ENCODE measurements at regions not wholly inside any gene's neighbourhood (a gene's known extent, or its start where the extent isn't known, plus 50 kb on each side); places are given as distances from the start of the nearest gene placed in this dataset.

GRCh38 chr10:21075880-21076279 is 178.8 kb upstream of the NEBL start:
- no peak for TF ChIP-seq CTCF (IDR thresholded peaks at IDR 0.05; ENCODE audit: extremely low read depth, low read depth, low read length)
- DNase-seq (ENCODE audit: insufficient read length, low spot score, missing footprints), result no peak
- H4K20me1 ChIP-seq (ENCODE audit: insufficient read depth, low read length), result no peaks in the 10 kb centered on the region
- no peak overlapping the region for H3K27ac ChIP-seq (ENCODE audit: low read depth, low read length)
- H3K79me2 ChIP-seq (ENCODE audit: insufficient read depth, low read length), result no peaks in the 10 kb centered on the region
- H2AFZ ChIP-seq (ENCODE audit: low read length), result no peak overlapping the region
- no peak overlapping the region for H3K4me3 ChIP-seq (ENCODE audit: insufficient read depth, low read length)
- H3K27me3 ChIP-seq (ENCODE audit: insufficient read depth, low read length), result no peaks in the 10 kb centered on the region
- H3K4me2 ChIP-seq (ENCODE audit: insufficient read depth, low read length), result no peak overlapping the region
- H3K4me1 ChIP-seq (ENCODE audit: insufficient read depth, low read length), result no peaks in the 10 kb centered on the region
- no peaks in the 10 kb centered on the region for H3K9me3 ChIP-seq (ENCODE audit: low read depth, low read length)
- no peaks in the 10 kb centered on the region for H3K36me3 ChIP-seq (ENCODE audit: insufficient read depth, low read length)

- H3K4me3 ChIP-seq (ENCODE audit: insufficient read depth, low read length), result no peak overlapping the region
- no peak overlapping the region for H2AFZ ChIP-seq (ENCODE audit: low read length)
- H3K4me2 ChIP-seq (ENCODE audit: insufficient read depth, low read length), result no peak overlapping the region
- TF ChIP-seq CTCF (IDR thresholded peaks at IDR 0.05; ENCODE audit: extremely low read depth, low read depth, low read length), result no peak
- H3K36me3 ChIP-seq (ENCODE audit: insufficient read depth, low read length), result no peaks in the 10 kb centered on the region
- DNase-seq (ENCODE audit: insufficient read length, low spot score, missing footprints), result no peak
- no peaks in the 10 kb centered on the region for H4K20me1 ChIP-seq (ENCODE audit: insufficient read depth, low read length)
- no peaks in the 10 kb centered on the region for H3K4me1 ChIP-seq (ENCODE audit: insufficient read depth, low read length)
- H3K9me3 ChIP-seq (ENCODE audit: low read depth, low read length), result no peaks in the 10 kb centered on the region
- H3K79me2 ChIP-seq (ENCODE audit: insufficient read depth, low read length), result no peaks in the 10 kb centered on the region
- no peak overlapping the region for H3K27ac ChIP-seq (ENCODE audit: low read depth, low read length)
- H3K27me3 ChIP-seq (ENCODE audit: insufficient read depth, low read length), result no peaks in the 10 kb centered on the region
Observed at GRCh38 chr10:21071001-21071673, 174.0 kb upstream of the NEBL start.

- Histone ChIP-seq H2AFZ (ENCODE audit: low read length) (no peak overlapping the region), H3K4me2 (ENCODE audit: insufficient read depth, low read length) (no peak overlapping the region), H4K20me1 (ENCODE audit: insufficient read depth, low read length) (no peaks in the 10 kb centered on the region), H3K27me3 (ENCODE audit: insufficient read depth, low read length) (no peaks in the 10 kb centered on the region), H3K27ac (ENCODE audit: low read depth, low read length) (no peak overlapping the region), H3K4me1 (ENCODE audit: insufficient read depth, low read length) (no peaks in the 10 kb centered on the region), H3K9me3 (ENCODE audit: low read depth, low read length) (no peaks in the 10 kb centered on the region), H3K4me3 (ENCODE audit: insufficient read depth, low read length) (no peak overlapping the region), H3K36me3 (ENCODE audit: insufficient read depth, low read length) (no peaks in the 10 kb centered on the region), H3K79me2 (ENCODE audit: insufficient read depth, low read length) (no peaks in the 10 kb centered on the region)
- no peak for DNase-seq (ENCODE audit: insufficient read length, low spot score, missing footprints)
- no peak for TF ChIP-seq CTCF (IDR thresholded peaks at IDR 0.05; ENCODE audit: extremely low read depth, low read depth, low read length)
Observed at GRCh38 chr10:21069929-21070700, 173.0 kb upstream of the NEBL start.

- H2AFZ ChIP-seq (ENCODE audit: low read length), result no peak overlapping the region
- no peaks in the 10 kb centered on the region for H3K79me2 ChIP-seq (ENCODE audit: insufficient read depth, low read length)
- H3K27ac ChIP-seq (ENCODE audit: low read depth, low read length), result no peak overlapping the region
- H3K4me2 ChIP-seq (ENCODE audit: insufficient read depth, low read length), result no peak overlapping the region
- TF ChIP-seq CTCF (IDR thresholded peaks at IDR 0.05; ENCODE audit: extremely low read depth, low read depth, low read length), result no peak
- H3K36me3 ChIP-seq (ENCODE audit: insufficient read depth, low read length), result no peaks in the 10 kb centered on the region
- H3K27me3 ChIP-seq (ENCODE audit: insufficient read depth, low read length), result no peaks in the 10 kb centered on the region
- no peaks in the 10 kb centered on the region for H3K9me3 ChIP-seq (ENCODE audit: low read depth, low read length)
- DNase-seq (ENCODE audit: insufficient read length, low spot score, missing footprints), result no peak
- H3K4me3 ChIP-seq (ENCODE audit: insufficient read depth, low read length), result no peak overlapping the region
- H3K4me1 ChIP-seq (ENCODE audit: insufficient read depth, low read length), result no peaks in the 10 kb centered on the region
- no peaks in the 10 kb centered on the region for H4K20me1 ChIP-seq (ENCODE audit: insufficient read depth, low read length)
Observed at GRCh38 chr10:21069278-21069677, 172.2 kb upstream of the NEBL start.
